Left ventricle myocardium superior (tissue), 1 donor: ENCODE measurements at regions not wholly inside any gene's neighbourhood (a gene's known extent, or its start where the extent isn't known, plus 50 kb on each side); places are given as distances from the start of the nearest gene placed in this dataset.
"Not testable (repeated sequence)": the region's sequence is repeated elsewhere in the genome, so short reads cannot be mapped to it uniquely, and the experiment has no call there.

Experiments
- ATAC-seq: fragments of 200-7000 bp; cut with Tn5 transposase; one replicate; pipeline ENCODE4 v1.9.1; 2020; ENCODE audit warnings: mild to moderate bottlenecking, moderate library complexity
- DNase-seq: peaks from one replicate; pipeline ENCODE4 v3.0.0-alpha.2; 2020
- intact Hi-C: fragments of 100-400 bp; cut with micrococcal nuclease; formaldehyde crosslinking; loops from one replicate; pipeline ENCODE4 v1.11.0; 2022
- donor health status: DM: no; HTN: yes; CAD: no; lungs with severe emphysema.

GRCh38 chr3:157926822-157927221 lies 179.4 kb downstream of the SHOX2 start:
- DNase-seq (no peak), ATAC-seq (no peak)
- intact Hi-C loops, result no loop called here

- ATAC-seq (no peak), DNase-seq (no peak)
- intact Hi-C loops, result no loop called here
Observed at GRCh38 chr3:157922614-157923013, 183.6 kb downstream of the SHOX2 start.

- no peak for ATAC-seq
- intact Hi-C loops, result no loop called here
- no peak for DNase-seq
Observed at GRCh38 chr3:157921811-157922210, 184.4 kb downstream of the SHOX2 start.

GRCh38 chr3:157920822-157921700 lies 185.2 kb downstream of the SHOX2 start:
- no peak for ATAC-seq

GRCh38 chr3:157919319-157919887 lies 186.8 kb downstream of the SHOX2 start:
- intact Hi-C loops, result no loop called here
- ATAC-seq (no peak), DNase-seq (no peak)

More at GRCh38 chr3:157920822-157921700, 185.2 kb downstream of the SHOX2 start:
- intact Hi-C loops, result no loop called here
- no peak for DNase-seq

- no peak for ATAC-seq
- DNase-seq, result no peak
- intact Hi-C loops, result no loop called here
Observed at GRCh38 chr3:157918402-157918801, 187.8 kb downstream of the SHOX2 start.

- intact Hi-C loops, result no loop called here
- no peak for DNase-seq
Observed at GRCh38 chr3:157916672-157917071, 189.5 kb downstream of the SHOX2 start.

GRCh38 chr3:157914882-157915281 lies 191.3 kb downstream of the SHOX2 start:
- no peak for DNase-seq
- ATAC-seq, result no peak
- intact Hi-C loops, result no loop called here

More at GRCh38 chr3:157916672-157917071, 189.5 kb downstream of the SHOX2 start:
- no peak for ATAC-seq

- ATAC-seq (no peak), DNase-seq (no peak)
- intact Hi-C loops, result no loop called here
Observed at GRCh38 chr3:157913741-157914150, 192.5 kb downstream of the SHOX2 start.

GRCh38 chr3:157912514-157913451 lies 193.4 kb downstream of the SHOX2 start:
- ATAC-seq (no peak), DNase-seq (no peak)
- intact Hi-C loops, result no loop called here

- ATAC-seq (no peak), DNase-seq (no peak)
- intact Hi-C loops, result no loop called here
Observed at GRCh38 chr3:157906627-157907026, 199.6 kb downstream of the SHOX2 start.

GRCh38 chr3:157905885-157906284 lies 200.3 kb downstream of the SHOX2 start:
- intact Hi-C loops, result no loop called here
- ATAC-seq (no peak), DNase-seq (no peak)

- DNase-seq, intact Hi-C loops, ATAC-seq: not testable (repeated sequence)
Observed at GRCh38 chr3:157902680-157903079, 203.5 kb downstream of the SHOX2 start.

GRCh38 chr3:157888040-157888439 lies 218.2 kb downstream of the SHOX2 start:
- DNase-seq (no peak), ATAC-seq (no peak)
- intact Hi-C loops, result no loop called here

GRCh38 chr3:157876556-157876955 lies 229.7 kb downstream of the SHOX2 start:
- intact Hi-C loops, result no loop called here
- DNase-seq (no peak), ATAC-seq (no peak)

- no peak for ATAC-seq
- intact Hi-C loops, result no loop called here
- DNase-seq, result no peak
Observed at GRCh38 chr3:157872902-157873301, 233.3 kb downstream of the SHOX2 start.

- DNase-seq, result no peak
- intact Hi-C loops, result no loop called here
- ATAC-seq, result no peak
Observed at GRCh38 chr3:157871838-157872460, 234.3 kb downstream of the SHOX2 start.

GRCh38 chr3:157871248-157871647 lies 235.0 kb downstream of the SHOX2 start:
- ATAC-seq, result no peak
- DNase-seq, result no peak
- intact Hi-C loops, result no loop called here

- peak; percentile 76 for ATAC-seq
- intact Hi-C loops, result no loop called here
- DNase-seq, result no peak
Observed at GRCh38 chr3:157868946-157869345, 237.3 kb downstream of the SHOX2 start.
